22Rv1 (cell line): ENCODE measurements at regions not wholly inside any gene's neighbourhood (a gene's known extent, or its start where the extent isn't known, plus 50 kb on each side); places are given as distances from the start of the nearest gene placed in this dataset.

ENCODE experiments used
- CTCF ChIP-seq: fragments of 450-650 bp; IDR thresholded peaks from 2 replicates; pipeline ENCODE4 v1.5.1; 2017; ENCODE audit warnings: mild to moderate bottlenecking
- ZFX ChIP-seq: fragments of 450-650 bp; IDR thresholded peaks from 2 replicates; pipeline ENCODE4 v1.6.1; 2017; ENCODE audit warnings: antibody characterized with exemption, borderline replicate concordance

GRCh38 chr2:163210430-163210918, 371.9 kb upstream of the KCNH7 start:
- TF ChIP-seq CTCF: no peak
- no peak for TF ChIP-seq ZFX
